ENCODE measurements at regions not wholly inside any gene's neighbourhood (a gene's known extent, or its start where the extent isn't known, plus 50 kb on each side); places are given as distances from the start of the nearest gene placed in this dataset.
"Not testable (repeated sequence)": the region's sequence is repeated elsewhere in the genome, so short reads cannot be mapped to it uniquely, and the experiment has no call there.

DNA sequence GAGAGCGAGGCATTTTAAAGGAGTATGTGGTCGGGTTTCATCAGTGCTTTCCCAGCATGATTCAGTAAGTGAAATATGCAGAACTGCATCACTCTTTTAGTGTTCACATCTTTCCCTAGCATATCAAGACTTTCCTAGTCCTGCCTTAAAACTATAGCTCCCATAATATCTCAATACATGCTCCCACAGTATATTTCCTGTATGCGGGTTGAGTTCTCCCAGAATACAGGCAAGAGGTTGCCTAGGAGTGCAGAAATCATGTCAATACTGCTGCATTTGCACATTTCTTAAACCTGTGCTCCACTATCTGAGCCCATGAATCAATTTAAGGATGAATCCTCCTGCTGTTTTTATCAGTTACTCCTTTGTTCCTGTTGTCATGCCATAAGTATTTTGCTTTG, 386.6 kb upstream of the SLC35B3 start:
- intact Hi-C loops (cut with DNase I, micrococcal nuclease): no loop called here
- no peak overlapping the region for H3K27ac Mint-ChIP-seq
- DNase-seq: no peak
- no peaks in the 10 kb centered on the region for H3K36me3 Mint-ChIP-seq (ENCODE audit: low read depth)
- no peak overlapping the region for H3K4me3 Mint-ChIP-seq
- H3K27me3 Mint-ChIP-seq: no peaks in the 10 kb centered on the region
- H3K9me3 Mint-ChIP-seq (ENCODE audit: low read depth): peaks cover 2% of the 10 kb centered on the region
- no peaks in the 10 kb centered on the region for H3K4me1 Mint-ChIP-seq
- CTCF ChIA-PET: interaction anchor here (0.7 kb wide), 1 partner anchor 194 kb away, joined by 3 read pairs; no protein-coding TSS in a partner anchor
- POLR2A ChIA-PET: no interaction called here
- no peak for ATAC-seq

- H3K9me3 Mint-ChIP-seq (ENCODE audit: low read depth): peaks cover 2% of the 10 kb centered on the region
- POLR2A ChIA-PET: no interaction called here
- no peak overlapping the region for H3K27ac Mint-ChIP-seq
- H3K4me1 Mint-ChIP-seq: no peaks in the 10 kb centered on the region
- DNase-seq: no peak
- H3K36me3 Mint-ChIP-seq (ENCODE audit: low read depth): no peaks in the 10 kb centered on the region
- CTCF ChIA-PET: no interaction called here
- no peaks in the 10 kb centered on the region for H3K27me3 Mint-ChIP-seq
- intact Hi-C loops (cut with DNase I, micrococcal nuclease): no loop called here
- ATAC-seq: no peak
- H3K4me3 Mint-ChIP-seq: no peak overlapping the region
Measured at GRCh38 chr6:8820313-8820712, 385.0 kb upstream of the SLC35B3 start.

DNA sequence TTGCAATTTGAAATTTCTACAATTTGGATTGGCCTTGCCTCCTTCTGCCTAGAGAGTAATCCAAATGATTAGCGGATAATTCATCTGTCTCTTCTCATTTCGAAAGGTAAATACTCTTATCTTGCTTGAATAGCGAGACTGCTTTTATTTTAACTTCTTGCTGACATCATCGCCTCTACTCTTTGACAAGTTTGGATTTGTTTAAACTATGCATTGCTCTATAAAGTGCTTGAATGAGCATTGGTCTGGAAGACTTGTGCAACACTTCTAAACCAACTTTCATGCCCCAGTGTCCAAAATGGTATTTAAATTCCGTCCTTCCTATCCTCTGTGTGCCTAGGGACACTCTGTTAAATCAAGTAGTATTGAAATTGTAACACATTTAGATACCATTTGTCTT, 384.1 kb upstream of the SLC35B3 start:
- ChIA-PET POLR2A (no interaction called here), CTCF (no interaction called here)
- Mint-ChIP-seq H3K27ac (no peak overlapping the region), H3K4me3 (no peak overlapping the region), H3K27me3 (no peaks in the 10 kb centered on the region), H3K9me3 (ENCODE audit: low read depth) (no peaks in the 10 kb centered on the region), H3K36me3 (ENCODE audit: low read depth) (no peaks in the 10 kb centered on the region), H3K4me1 (no peaks in the 10 kb centered on the region)
- no peak for DNase-seq
- ATAC-seq: no peak
- intact Hi-C loops (cut with DNase I, micrococcal nuclease): no loop called here

GRCh38 chr6:8814440-8815000, 379.2 kb upstream of the SLC35B3 start:
- H3K36me3 Mint-ChIP-seq (ENCODE audit: low read depth): no peaks in the 10 kb centered on the region
- intact Hi-C loops (cut with DNase I, micrococcal nuclease): no loop called here
- DNase-seq: no peak
- H3K27me3 Mint-ChIP-seq: no peaks in the 10 kb centered on the region
- POLR2A ChIA-PET: no interaction called here
- CTCF ChIA-PET: no interaction called here
- H3K4me3 Mint-ChIP-seq: no peak overlapping the region
- ATAC-seq: no peak
- H3K27ac Mint-ChIP-seq: no peak overlapping the region
- H3K4me1 Mint-ChIP-seq: no peaks in the 10 kb centered on the region
- no peaks in the 10 kb centered on the region for H3K9me3 Mint-ChIP-seq (ENCODE audit: low read depth)

DNA sequence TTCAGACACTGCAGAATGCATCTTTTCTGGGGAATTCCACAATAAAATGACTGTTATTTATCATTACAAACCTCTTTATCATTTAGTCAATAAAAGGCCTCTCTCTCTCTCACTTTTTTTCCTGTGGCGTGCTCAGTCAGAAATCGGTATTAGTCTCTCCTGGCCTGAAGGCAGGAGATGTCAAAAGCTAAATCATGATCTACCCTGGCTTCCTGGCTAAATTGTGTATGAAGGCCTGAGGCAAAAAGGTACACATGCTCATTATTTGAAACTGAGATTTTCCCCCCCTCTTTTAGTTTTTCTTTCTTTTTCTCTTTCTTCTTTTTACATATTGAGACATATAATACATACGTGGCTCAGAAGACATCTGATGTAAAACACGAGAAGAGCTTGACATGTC, 375.0 kb upstream of the SLC35B3 start:
- H3K36me3 Mint-ChIP-seq (ENCODE audit: low read depth): no peaks in the 10 kb centered on the region
- no peaks in the 10 kb centered on the region for H3K27me3 Mint-ChIP-seq
- intact Hi-C loops (cut with DNase I, micrococcal nuclease): no loop called here
- no peak for DNase-seq
- H3K4me3 Mint-ChIP-seq: no peak overlapping the region
- CTCF ChIA-PET: no interaction called here
- H3K27ac Mint-ChIP-seq: no peak overlapping the region
- no peaks in the 10 kb centered on the region for H3K4me1 Mint-ChIP-seq
- ATAC-seq: no peak
- POLR2A ChIA-PET: no interaction called here
- no peaks in the 10 kb centered on the region for H3K9me3 Mint-ChIP-seq (ENCODE audit: low read depth)

- H3K4me1 Mint-ChIP-seq: no peaks in the 10 kb centered on the region
- H3K36me3 Mint-ChIP-seq (ENCODE audit: low read depth): no peaks in the 10 kb centered on the region
- no peak overlapping the region for H3K4me3 Mint-ChIP-seq
- DNase-seq (no peak), ATAC-seq (no peak)
- no peaks in the 10 kb centered on the region for H3K9me3 Mint-ChIP-seq (ENCODE audit: low read depth)
- ChIA-PET POLR2A (no interaction called here), CTCF (no interaction called here)
- intact Hi-C loops (cut with DNase I, micrococcal nuclease): no loop called here
- no peak overlapping the region for H3K27ac Mint-ChIP-seq
- no peaks in the 10 kb centered on the region for H3K27me3 Mint-ChIP-seq
Measured at GRCh38 chr6:8809662-8810061, 374.3 kb upstream of the SLC35B3 start.

- H3K27me3 Mint-ChIP-seq: no peaks in the 10 kb centered on the region
- POLR2A ChIA-PET: no interaction called here
- intact Hi-C loops (cut with DNase I, micrococcal nuclease): no loop called here
Measured at GRCh38 chr6:8803181-8803760, 367.9 kb upstream of the SLC35B3 start.

GRCh38 chr6:8802397-8802796, 367.1 kb upstream of the SLC35B3 start:
- H3K4me3 Mint-ChIP-seq; H3K27ac Mint-ChIP-seq; POLR2A ChIA-PET; H3K27me3 Mint-ChIP-seq; H3K4me1 Mint-ChIP-seq; DNase-seq; H3K9me3 Mint-ChIP-seq (ENCODE audit: low read depth); intact Hi-C loops (cut with DNase I, micrococcal nuclease); ATAC-seq; H3K36me3 Mint-ChIP-seq (ENCODE audit: low read depth): not testable (repeated sequence)
- CTCF ChIA-PET: interaction anchor here (0.7 kb wide), 1 partner anchor 27 kb away, joined by 3 read pairs; no protein-coding TSS in a partner anchor

More at GRCh38 chr6:8803181-8803760, 367.9 kb upstream of the SLC35B3 start:
- Mint-ChIP-seq H3K27ac (no peak overlapping the region), H3K9me3 (ENCODE audit: low read depth) (peaks cover 2% of the 10 kb centered on the region), H3K4me3 (no peak overlapping the region), H3K36me3 (ENCODE audit: low read depth) (no peaks in the 10 kb centered on the region), H3K4me1 (no peaks in the 10 kb centered on the region)
- CTCF ChIA-PET: no interaction called here
- no peak for DNase-seq
- ATAC-seq: no peak

- DNase-seq (no peak), ATAC-seq (no peak)
- Mint-ChIP-seq H3K36me3 (ENCODE audit: low read depth) (no peaks in the 10 kb centered on the region), H3K4me1 (no peaks in the 10 kb centered on the region), H3K4me3 (no peak overlapping the region), H3K9me3 (ENCODE audit: low read depth) (peaks cover 9% of the 10 kb centered on the region), H3K27ac (no peak overlapping the region), H3K27me3 (no peaks in the 10 kb centered on the region)
- intact Hi-C loops (cut with DNase I, micrococcal nuclease): no loop called here
- CTCF ChIA-PET: no interaction called here
- POLR2A ChIA-PET: no interaction called here
Measured at GRCh38 chr6:8794420-8794819, 359.1 kb upstream of the SLC35B3 start.

DNA sequence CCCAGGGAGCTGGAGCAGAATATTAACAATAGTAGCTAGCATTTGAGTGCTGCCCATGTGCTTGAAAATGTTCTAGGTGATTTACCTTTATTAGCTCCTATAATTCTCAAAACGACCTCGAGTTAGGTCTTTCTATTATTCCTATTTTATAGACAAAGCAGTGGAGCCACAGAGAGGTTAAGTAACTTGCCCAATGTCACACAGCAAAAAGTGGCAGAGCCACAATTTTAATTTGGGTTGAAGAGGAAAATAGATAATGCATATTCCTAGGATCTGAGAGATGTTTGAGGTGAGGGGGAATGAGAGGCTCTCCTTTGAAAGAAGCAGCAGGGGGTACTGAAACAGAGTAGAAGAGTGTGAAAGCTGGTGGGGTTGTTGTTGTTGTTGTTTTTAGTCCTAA, 354.5 kb upstream of the SLC35B3 start:
- H3K4me1 Mint-ChIP-seq: no peaks in the 10 kb centered on the region
- no peak overlapping the region for H3K27ac Mint-ChIP-seq
- intact Hi-C loops (cut with DNase I, micrococcal nuclease): no loop called here
- ChIA-PET CTCF (no interaction called here), POLR2A (no interaction called here)
- no peaks in the 10 kb centered on the region for H3K36me3 Mint-ChIP-seq (ENCODE audit: low read depth)
- H3K9me3 Mint-ChIP-seq (ENCODE audit: low read depth): peaks cover 10% of the 10 kb centered on the region
- ATAC-seq (no peak), DNase-seq (no peak)
- H3K4me3 Mint-ChIP-seq: no peak overlapping the region
- no peaks in the 10 kb centered on the region for H3K27me3 Mint-ChIP-seq

DNA sequence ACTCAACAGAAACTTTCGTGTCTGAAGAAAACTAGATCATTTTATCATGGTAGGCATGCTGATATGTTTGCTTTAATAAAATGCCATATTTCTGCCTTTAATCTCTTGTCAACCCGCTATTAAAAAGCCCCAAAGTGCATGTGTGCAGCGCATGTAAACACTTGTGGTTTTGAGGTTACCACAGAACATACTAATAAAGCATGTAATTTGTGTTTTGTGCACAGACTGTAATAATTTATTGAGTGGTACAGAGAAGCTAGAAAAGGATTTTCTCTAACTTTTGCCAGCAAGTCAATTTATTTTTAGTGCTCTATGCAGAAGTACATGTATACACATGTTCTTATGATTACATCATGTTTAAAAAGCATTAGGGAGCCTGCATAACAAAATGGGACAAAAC, 349.9 kb upstream of the SLC35B3 start:
- intact Hi-C loops (cut with DNase I, micrococcal nuclease): no loop called here
- CTCF ChIA-PET: no interaction called here
- Mint-ChIP-seq H3K36me3 (ENCODE audit: low read depth) (no peaks in the 10 kb centered on the region), H3K27me3 (no peaks in the 10 kb centered on the region), H3K4me3 (no peak overlapping the region), H3K9me3 (ENCODE audit: low read depth) (peaks cover 8% of the 10 kb centered on the region), H3K4me1 (no peaks in the 10 kb centered on the region), H3K27ac (no peak overlapping the region)
- POLR2A ChIA-PET: no interaction called here
- DNase-seq (no peak), ATAC-seq (no peak)

- intact Hi-C loops (cut with DNase I, micrococcal nuclease): no loop called here
- ChIA-PET CTCF (no interaction called here), POLR2A (no interaction called here)
- DNase-seq: no peak
- Mint-ChIP-seq H3K36me3 (ENCODE audit: low read depth) (no peaks in the 10 kb centered on the region), H3K9me3 (ENCODE audit: low read depth) (peaks cover 6% of the 10 kb centered on the region), H3K27me3 (no peaks in the 10 kb centered on the region), H3K4me1 (no peaks in the 10 kb centered on the region), H3K27ac (no peak overlapping the region), H3K4me3 (no peak overlapping the region)
- no peak for ATAC-seq
Measured at GRCh38 chr6:8783191-8783590, 347.8 kb upstream of the SLC35B3 start.

DNA sequence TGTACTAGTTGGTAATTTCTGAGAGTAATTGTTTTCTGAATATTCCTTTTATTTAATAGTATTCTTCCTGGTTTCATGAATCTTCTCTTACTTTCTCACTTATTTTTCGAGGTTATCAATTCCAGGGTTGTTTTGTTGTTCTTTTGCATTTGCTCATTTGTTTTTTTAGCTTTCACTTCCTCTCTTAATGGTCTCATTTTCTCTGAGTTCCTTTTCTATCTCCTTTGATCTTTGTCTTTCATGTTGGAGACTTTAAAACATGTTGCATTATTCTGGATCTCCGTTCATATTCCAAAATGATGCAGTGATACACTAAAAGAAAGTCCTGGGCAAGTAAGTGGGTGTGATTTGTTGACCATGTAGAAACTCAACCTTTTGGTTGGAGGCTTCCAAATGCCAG, 345.3 kb upstream of the SLC35B3 start:
- H3K9me3 Mint-ChIP-seq (ENCODE audit: low read depth): peaks cover 9% of the 10 kb centered on the region
- ChIA-PET POLR2A (no interaction called here), CTCF (no interaction called here)
- H3K4me3 Mint-ChIP-seq: no peak overlapping the region
- H3K27ac Mint-ChIP-seq: no peak overlapping the region
- intact Hi-C loops (cut with DNase I, micrococcal nuclease): no loop called here
- no peaks in the 10 kb centered on the region for H3K27me3 Mint-ChIP-seq
- DNase-seq: no peak
- H3K36me3 Mint-ChIP-seq (ENCODE audit: low read depth): peaks cover 3% of the 10 kb centered on the region
- H3K4me1 Mint-ChIP-seq: no peaks in the 10 kb centered on the region
- no peak for ATAC-seq
